Pancreas (tissue), 10 donors: ENCODE measurements at regions not wholly inside any gene's neighbourhood (a gene's known extent, or its start where the extent isn't known, plus 50 kb on each side); places are given as distances from the start of the nearest gene placed in this dataset.
"Not testable (repeated sequence)": the region's sequence is repeated elsewhere in the genome, so short reads cannot be mapped to it uniquely, and the experiment has no call there.

Source experiments
- ATAC-seq, 4 donors: fragments of 200-7000 bp; cut with Tn5 transposase; one replicate each; pipeline versions ENCODE4 v1.8.0 to v1.9.1; 2020; ENCODE audit warnings: mild to moderate bottlenecking in 4 of 4, moderate library complexity in 4 of 4
- DNase-seq, 6 donors: peaks; one replicate each; pipeline ENCODE4 v3.0.0-alpha.2; 2020
- FAIRE-seq: peaks from 2 replicates; lab custom pipeline; 2012; peaks lifted over from hg19 to GRCh38; lab: Jason Lieb, UNC
- H3K27ac ChIP-seq, 4 donors: fragments of 200-600 bp; sonication (generic); 1 replicate in 3 of 4; 2 replicates in 1 of 4; pipeline versions ENCODE4 v1.5.0 to v1.8.0; 2020
- H3K27me3 ChIP-seq, 4 donors: fragments of 200-600 bp; one replicate each; pipeline ENCODE4 v1.8.0; 2021
- H3K36me3 ChIP-seq, 3 donors: fragments of 200-600 bp; sonication (generic) in 1 of 3; one replicate each; pipeline versions ENCODE4 v1.5.0 to v1.8.0; 2020 to 2021
- H3K4me1 ChIP-seq, 3 donors: fragments of 200-600 bp; one replicate each; pipeline ENCODE4 v1.8.0; 2021
- H3K4me3 ChIP-seq, 4 donors: fragments of 200-600 bp; sonication (generic) in 2 of 4; one replicate each; pipeline versions ENCODE4 v1.5.0 to v1.8.0; 2020 to 2021
- H3K9me3 ChIP-seq, 4 donors: fragments of 200-600 bp; one replicate each; pipeline ENCODE4 v1.8.0; 2021
- WGBS, 2 donors: extraction: QIAGEN DNeasy Blood & Tissue Kit; methylation state at CpG; one replicate each; pipeline ENCODE4 v1.1.7; 2013; 5-methylcytosine and 5-hydroxymethylcytosine counted together
- intact Hi-C, 3 donors: fragments of 100-400 bp; cut with DNase I; formaldehyde crosslinking; loops; one replicate each; pipeline versions ENCODE4 v1.11.1 to v1.14.2; 2022
- TF ChIP-seq, protein P1 (sequence below), 4 donors: fragments of 200-600 bp; sonication (generic) in 3 of 4; IDR thresholded peaks; one replicate each; pipeline versions ENCODE4 v1.5.0 to v1.8.0; 2021; ENCODE audit warnings: antibody characterized with exemption in 4 of 4
- donor health status: healthy with polysubstance abuse.
- donor health status: DM: no; HTN: no; CAD: no; lungs with moderate emphysema.
- donor health status: DM: no; HTN: no; CAD: no.
- donor health status: control.
- donor health status: control.
- donor health status: Bipolar disorder and iron deficiency.
- donor health status: DM: yes; HTN: yes; CAD: no.
- donor health status: DM: no; HTN: no; CAD: no.
- donor health status: DM: no; HTN: no; CAD: no.
- donor health status: DM: yes; HTN: yes; CAD: no.

DNA sequence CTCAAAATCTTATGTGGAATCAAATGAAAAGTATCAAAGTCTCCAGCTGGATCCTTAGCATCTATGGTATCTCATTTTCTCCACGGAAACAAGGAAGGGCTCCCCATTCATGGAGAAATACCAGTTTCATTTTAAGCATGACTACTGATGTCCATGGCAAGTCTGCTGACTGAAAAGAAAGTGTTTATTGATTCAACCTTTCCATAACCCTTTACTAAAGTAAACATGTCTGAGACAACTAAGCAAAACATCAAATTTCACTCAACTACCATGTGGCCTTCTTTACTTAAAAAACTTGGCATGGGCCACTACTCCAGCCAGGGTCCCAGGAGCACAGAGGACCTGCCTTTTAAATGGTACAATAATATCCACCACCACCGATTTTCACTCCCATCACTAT is 928.0 kb upstream of the SOX9 start:
- H3K4me1 ChIP-seq: no peaks in the 10 kb centered on the region
- FAIRE-seq: no peak

DNA sequence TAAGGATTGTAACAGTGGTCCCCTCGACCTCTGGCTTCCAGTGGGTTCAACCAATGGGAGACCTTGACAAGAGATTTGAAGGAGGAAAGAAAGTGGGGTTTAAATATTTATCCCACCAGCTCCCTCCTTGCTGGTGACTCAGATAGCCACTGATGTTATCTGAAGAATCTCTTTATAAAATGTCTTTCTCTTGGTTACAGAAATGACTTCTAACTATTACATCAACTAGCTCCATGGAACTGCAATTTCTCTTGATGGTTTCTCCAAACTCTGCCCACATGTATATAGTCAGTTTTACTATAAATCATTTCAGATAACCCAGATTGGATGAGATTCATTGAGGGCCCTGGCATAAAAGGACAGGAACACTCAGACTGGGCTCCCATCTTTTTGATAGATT is 920.2 kb upstream of the SOX9 start:
- TF ChIP-seq, protein P1, sequence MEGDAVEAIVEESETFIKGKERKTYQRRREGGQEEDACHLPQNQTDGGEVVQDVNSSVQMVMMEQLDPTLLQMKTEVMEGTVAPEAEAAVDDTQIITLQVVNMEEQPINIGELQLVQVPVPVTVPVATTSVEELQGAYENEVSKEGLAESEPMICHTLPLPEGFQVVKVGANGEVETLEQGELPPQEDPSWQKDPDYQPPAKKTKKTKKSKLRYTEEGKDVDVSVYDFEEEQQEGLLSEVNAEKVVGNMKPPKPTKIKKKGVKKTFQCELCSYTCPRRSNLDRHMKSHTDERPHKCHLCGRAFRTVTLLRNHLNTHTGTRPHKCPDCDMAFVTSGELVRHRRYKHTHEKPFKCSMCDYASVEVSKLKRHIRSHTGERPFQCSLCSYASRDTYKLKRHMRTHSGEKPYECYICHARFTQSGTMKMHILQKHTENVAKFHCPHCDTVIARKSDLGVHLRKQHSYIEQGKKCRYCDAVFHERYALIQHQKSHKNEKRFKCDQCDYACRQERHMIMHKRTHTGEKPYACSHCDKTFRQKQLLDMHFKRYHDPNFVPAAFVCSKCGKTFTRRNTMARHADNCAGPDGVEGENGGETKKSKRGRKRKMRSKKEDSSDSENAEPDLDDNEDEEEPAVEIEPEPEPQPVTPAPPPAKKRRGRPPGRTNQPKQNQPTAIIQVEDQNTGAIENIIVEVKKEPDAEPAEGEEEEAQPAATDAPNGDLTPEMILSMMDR (IDR thresholded peaks at IDR 0.05): no peak
- WGBS, 2 donors: 65 to 91% methylated on average over 1 of the region's 1 CpG
- Histone ChIP-seq H3K4me3 (no peak overlapping the region), H3K36me3 (no peaks in the 10 kb centered on the region), H3K9me3 (no peaks in the 10 kb centered on the region), H3K27me3 (no peaks in the 10 kb centered on the region), H3K4me1 (peaks cover 0 to 6% (median 5%) of the 10 kb centered on the region in 3 donors), H3K27ac (no peak overlapping the region)
- ATAC-seq (no peak), FAIRE-seq (no peak), DNase-seq (no peak)
- intact Hi-C loops: no loop called here

More for the DNA sequence above, 928.0 kb upstream of the SOX9 start:
- Histone ChIP-seq H3K27ac (no peak overlapping the region), H3K27me3 (no peaks in the 10 kb centered on the region), H3K36me3 (no peaks in the 10 kb centered on the region), H3K4me3 (no peak overlapping the region), H3K9me3 (no peaks in the 10 kb centered on the region)
- 75 to 82% methylated on average over 2 of the region's 2 CpGs for WGBS, 2 donors
- intact Hi-C loops: no loop called here
- ATAC-seq: no peak
- DNase-seq: no peak
- TF ChIP-seq, protein P1 (IDR thresholded peaks at IDR 0.05): no peak

DNA sequence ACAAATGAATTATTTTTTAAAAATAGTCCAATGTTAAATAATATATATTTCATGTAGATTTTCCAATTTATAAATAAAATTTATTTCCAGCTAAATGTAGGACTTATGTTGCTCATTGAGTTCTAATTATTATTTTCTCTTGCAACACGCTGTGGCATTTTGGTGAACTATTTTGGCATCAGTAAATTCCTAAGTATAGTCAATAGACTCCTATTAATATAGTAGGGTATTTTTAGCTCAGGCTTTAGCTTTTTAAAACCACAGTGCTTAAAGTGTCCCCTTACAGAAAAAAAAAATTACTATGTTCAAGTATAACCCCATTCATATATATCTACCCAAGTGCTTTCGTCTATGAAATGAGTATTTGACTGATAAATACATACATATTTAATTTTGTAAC is 919.2 kb upstream of the SOX9 start:
- H3K36me3 ChIP-seq: no peaks in the 10 kb centered on the region
- no peak overlapping the region for H3K4me3 ChIP-seq
- intact Hi-C loops: no loop called here
- no peak for ATAC-seq
- peaks cover 0 to 6% (median 5%) of the 10 kb centered on the region in 3 donors for H3K4me1 ChIP-seq
- TF ChIP-seq, protein P1 (IDR thresholded peaks at IDR 0.05): no peak
- no peak for FAIRE-seq
- H3K9me3 ChIP-seq: no peaks in the 10 kb centered on the region
- no peak for DNase-seq
- H3K27me3 ChIP-seq: no peaks in the 10 kb centered on the region
- WGBS, 2 donors: 91 to 96% methylated on average over 2 of the region's 2 CpGs
- H3K27ac ChIP-seq: no peak overlapping the region

DNA sequence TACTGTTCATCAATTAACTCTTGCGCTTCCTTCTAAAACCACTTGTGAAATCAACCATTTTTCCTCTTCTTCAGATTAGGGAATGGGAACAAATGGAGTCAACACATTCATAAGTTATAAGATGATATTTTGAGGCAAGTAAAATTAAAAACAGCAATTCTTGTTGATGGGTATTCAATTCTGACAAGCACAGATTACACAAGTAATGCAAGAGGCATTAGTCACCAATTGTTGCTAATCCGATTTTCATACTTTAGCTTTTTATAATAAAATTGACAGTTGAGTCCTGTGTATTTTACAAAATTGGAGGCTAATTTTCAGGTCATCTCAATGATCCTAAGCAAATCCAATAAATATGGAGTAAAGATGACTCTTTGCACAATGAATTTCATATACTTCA is 918.4 kb upstream of the SOX9 start:
- Histone ChIP-seq H3K4me3 (no peak overlapping the region), H3K4me1 (peaks cover 0 to 6% (median 5%) of the 10 kb centered on the region in 3 donors), H3K36me3 (no peaks in the 10 kb centered on the region), H3K27me3 (no peaks in the 10 kb centered on the region), H3K27ac (no peak overlapping the region), H3K9me3 (no peaks in the 10 kb centered on the region)
- ATAC-seq (no peak), FAIRE-seq (no peak), DNase-seq (no peak)
- 91 to 100% methylated on average over 2 of the region's 2 CpGs for WGBS, 2 donors
- intact Hi-C loops: no loop called here
- TF ChIP-seq, protein P1 (IDR thresholded peaks at IDR 0.05): no peak

DNA sequence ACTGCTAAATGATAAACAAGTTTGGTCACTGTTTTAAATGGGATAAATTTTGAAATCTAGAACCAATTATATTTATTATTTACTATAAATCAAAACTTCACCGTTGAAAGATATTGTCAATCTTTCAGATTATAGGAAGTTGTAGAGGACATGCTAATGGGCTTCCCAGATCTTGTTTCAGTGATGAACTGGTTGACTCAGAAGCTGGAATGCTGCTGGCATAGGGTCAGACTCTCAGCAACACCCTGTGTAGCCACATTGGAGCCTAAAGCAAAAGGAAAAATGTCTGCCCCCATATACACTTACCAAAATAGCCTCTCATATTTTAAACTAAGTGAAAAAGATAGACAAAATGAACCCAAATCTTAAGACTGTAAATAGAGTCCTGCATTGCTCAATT is 916.9 kb upstream of the SOX9 start:
- ATAC-seq: no peak
- no peak for DNase-seq
- no peak overlapping the region for H3K27ac ChIP-seq
- H3K9me3 ChIP-seq: no peaks in the 10 kb centered on the region
- no peak for FAIRE-seq
- intact Hi-C loops: no loop called here
- TF ChIP-seq, protein P1 (IDR thresholded peaks at IDR 0.05): no peak
- no peaks in the 10 kb centered on the region for H3K36me3 ChIP-seq
- WGBS, 2 donors: 92 to 93% methylated on average over 1 of the region's 1 CpG
- no peak overlapping the region for H3K4me3 ChIP-seq
- H3K27me3 ChIP-seq: no peaks in the 10 kb centered on the region
- peaks cover 0 to 6% (median 5%) of the 10 kb centered on the region in 3 donors for H3K4me1 ChIP-seq

DNA sequence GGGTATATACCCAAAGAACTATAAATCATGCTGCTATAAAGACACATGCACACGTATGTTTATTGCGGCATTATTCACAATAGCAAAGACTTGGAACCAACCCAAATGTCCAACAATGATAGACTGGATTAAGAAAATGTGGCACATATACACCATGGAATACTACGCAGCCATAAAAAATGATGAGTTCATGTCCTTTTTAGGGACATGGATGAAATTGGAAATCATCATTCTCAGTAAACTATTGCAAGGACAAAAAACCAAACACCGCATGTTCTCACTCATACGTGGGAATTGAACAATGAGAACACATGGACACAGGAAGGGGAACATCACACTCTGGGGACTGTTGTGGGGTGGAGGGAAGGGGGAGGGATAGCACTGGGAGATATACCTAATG is 914.9 kb upstream of the SOX9 start:
- ATAC-seq, H3K4me3 ChIP-seq, DNase-seq, FAIRE-seq, H3K4me1 ChIP-seq, H3K27ac ChIP-seq, H3K27me3 ChIP-seq, H3K9me3 ChIP-seq, H3K36me3 ChIP-seq, intact Hi-C loops: not testable (repeated sequence)
- WGBS, 2 donors: 88 to 93% methylated on average over 3 of the region's 5 CpGs
